ENCODE measurements at regions not wholly inside any gene's neighbourhood (a gene's known extent, or its start where the extent isn't known, plus 50 kb on each side); places are given as distances from the start of the nearest gene placed in this dataset.

DNA sequence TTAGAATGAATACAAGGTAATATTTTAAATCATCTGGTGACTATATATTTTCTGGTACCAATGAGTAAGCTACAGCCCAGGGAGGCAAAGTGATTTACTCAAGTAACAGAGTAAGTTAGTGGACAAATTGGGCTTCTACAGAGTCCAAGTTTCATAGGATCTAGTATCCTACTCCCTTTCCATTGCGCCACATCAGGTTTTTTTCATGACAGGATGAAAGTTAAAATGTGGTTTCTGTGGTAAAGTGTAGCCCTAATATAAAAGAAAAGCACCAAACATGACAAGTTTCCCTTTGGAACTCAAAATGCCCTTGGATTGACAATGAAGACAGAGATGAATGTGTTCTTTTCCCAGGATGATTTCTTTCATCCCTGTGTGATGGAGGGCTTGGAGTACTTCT lies 350.8 kb upstream of the ZNF385D start:
- no peak overlapping the region for H3K4me3 ChIP-seq (ENCODE audit: low read depth, low read length)
- no peak for TF ChIP-seq CTCF (IDR thresholded peaks at IDR 0.05; ENCODE audit: low read depth, low read length)
- in situ Hi-C loops (cut with HindIII; ENCODE audit: low sequenced_read_pairs) = no loop called here
- DNase-seq (ENCODE audit: low read depth, low spot score) = no peak

DNA sequence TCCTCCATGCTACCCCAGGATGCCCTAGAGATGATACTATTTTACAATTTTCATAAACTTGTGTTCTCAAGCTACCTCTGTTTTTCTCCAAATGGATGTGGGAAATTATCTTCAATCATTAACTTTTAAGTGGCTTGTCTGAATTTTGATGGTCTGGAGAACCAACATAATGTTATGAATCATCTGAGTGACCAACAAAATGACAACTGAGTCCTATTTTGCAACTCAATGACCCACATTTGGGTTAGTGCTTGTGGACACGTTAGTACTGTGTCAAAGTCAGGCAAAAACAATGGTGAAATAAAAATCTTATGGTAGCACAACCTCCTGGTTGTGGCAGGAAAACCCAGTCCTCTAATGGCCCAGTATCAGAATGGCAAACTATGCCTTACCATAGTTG lies 352.4 kb upstream of the ZNF385D start:
- no peak for DNase-seq (ENCODE audit: low read depth, low spot score)
- in situ Hi-C loops (cut with HindIII; ENCODE audit: low sequenced_read_pairs) = no loop called here
- no peak for TF ChIP-seq CTCF (IDR thresholded peaks at IDR 0.05; ENCODE audit: low read depth, low read length)
- no peak overlapping the region for H3K4me3 ChIP-seq (ENCODE audit: low read depth, low read length)

DNA sequence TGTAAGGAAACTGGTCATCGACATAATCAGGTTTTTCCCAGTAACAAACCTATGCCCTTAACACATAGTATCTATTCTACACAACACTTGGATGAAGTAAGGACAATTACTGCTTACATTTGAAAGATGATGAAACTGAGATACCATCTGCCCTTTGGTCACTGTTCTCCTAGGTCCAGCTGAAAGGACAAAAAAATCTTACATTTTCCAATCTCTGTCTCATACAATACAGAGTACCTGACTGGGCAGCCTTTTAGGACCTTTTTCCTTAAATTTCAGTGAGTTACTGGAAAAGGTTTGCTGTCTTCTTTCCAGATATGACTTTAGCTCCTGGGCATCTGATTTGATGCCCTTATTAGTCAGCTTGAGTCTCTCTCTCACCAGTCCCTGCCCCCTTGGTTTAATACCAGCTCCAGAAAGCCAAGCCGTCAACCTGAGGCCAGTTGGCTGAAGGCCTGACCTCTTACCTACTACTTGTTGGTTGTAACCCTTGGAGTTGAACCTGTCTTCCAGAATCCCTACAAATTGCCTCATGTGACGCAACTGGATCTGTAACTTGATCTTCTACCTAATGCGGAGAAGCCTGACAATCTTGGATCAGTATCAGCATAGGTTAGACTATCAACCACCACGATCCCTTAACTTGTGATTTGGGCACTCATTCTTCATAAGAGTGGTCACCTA lies 355.3 kb upstream of the ZNF385D start:
- H3K4me3 ChIP-seq (ENCODE audit: low read depth, low read length) = no peak overlapping the region
- no peak for DNase-seq (ENCODE audit: low read depth, low spot score)
- in situ Hi-C loops (cut with HindIII; ENCODE audit: low sequenced_read_pairs) = no loop called here
- no peak for TF ChIP-seq CTCF (IDR thresholded peaks at IDR 0.05; ENCODE audit: low read depth, low read length)

DNA sequence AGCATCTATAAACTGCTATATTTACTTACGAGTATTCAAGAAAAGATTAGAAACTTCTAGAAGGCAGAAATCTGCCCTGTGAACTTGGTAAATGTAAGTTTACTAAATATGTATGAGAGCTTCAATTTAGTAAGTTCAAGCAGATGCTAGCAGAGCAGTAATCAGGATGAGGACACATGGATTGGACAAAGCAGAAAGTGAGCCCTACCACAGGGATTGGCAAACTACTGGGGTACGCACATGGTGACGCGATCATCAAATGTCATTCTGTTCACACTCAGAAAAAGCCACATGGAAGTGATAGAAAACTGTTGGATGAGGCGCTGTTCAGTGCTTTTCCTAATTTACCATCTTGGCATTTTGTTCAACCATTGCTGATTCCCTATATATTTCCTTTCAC lies 360.2 kb upstream of the ZNF385D start:
- H3K4me3 ChIP-seq (ENCODE audit: low read depth, low read length) = no peak overlapping the region
- no peak for DNase-seq (ENCODE audit: low read depth, low spot score)
- in situ Hi-C loops (cut with HindIII; ENCODE audit: low sequenced_read_pairs) = no loop called here
- TF ChIP-seq CTCF (IDR thresholded peaks at IDR 0.05; ENCODE audit: low read depth, low read length) = no peak

GRCh38 chr3:22113453-22113852 lies 362.4 kb upstream of the ZNF385D start:
- H3K4me3 ChIP-seq (ENCODE audit: low read depth, low read length) = no peak overlapping the region
- no peak for DNase-seq (ENCODE audit: low read depth, low spot score)
- in situ Hi-C loops (cut with HindIII; ENCODE audit: low sequenced_read_pairs) = no loop called here
- no peak for TF ChIP-seq CTCF (IDR thresholded peaks at IDR 0.05; ENCODE audit: low read depth, low read length)

DNA sequence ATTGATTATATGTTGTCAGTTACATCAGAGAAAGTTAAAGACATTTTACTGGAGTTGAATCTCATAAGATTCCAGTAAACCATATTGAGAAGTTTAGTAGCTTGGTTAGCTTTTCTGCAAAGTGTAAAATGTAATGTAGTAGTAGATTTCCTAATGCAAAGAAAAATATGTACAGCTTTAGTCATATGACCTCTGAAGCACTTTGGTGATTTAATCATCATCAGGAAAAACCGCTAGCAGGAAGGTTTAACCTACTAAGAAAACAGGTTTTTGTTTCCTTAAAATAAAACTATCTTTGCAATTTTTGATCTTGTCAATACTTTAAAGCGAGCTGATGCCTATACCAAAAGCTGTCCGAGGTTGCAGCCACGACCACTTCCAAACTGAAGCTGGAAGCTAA lies 364.6 kb upstream of the ZNF385D start:
- H3K4me3 ChIP-seq (ENCODE audit: low read depth, low read length) = no peak overlapping the region
- peak; percentile 41 for DNase-seq (ENCODE audit: low read depth, low spot score)
- no peak for TF ChIP-seq CTCF (IDR thresholded peaks at IDR 0.05; ENCODE audit: low read depth, low read length)
- in situ Hi-C loops (cut with HindIII; ENCODE audit: low sequenced_read_pairs) = no loop called here

All from astrocyte of the spinal cord (primary cell).